GM19025 (cell line): ENCODE measurements at regions not wholly inside any gene's neighbourhood (a gene's known extent, or its start where the extent isn't known, plus 50 kb on each side); places are given as distances from the start of the nearest gene placed in this dataset.
"Not testable (repeated sequence)": the region's sequence is repeated elsewhere in the genome, so short reads cannot be mapped to it uniquely, and the experiment has no call there.

ENCODE experiments used
- ATAC-seq: cut with Tn5 transposase; IDR thresholded peaks from one replicate; pipeline ENCODE4 v1.9.1; 2021; ENCODE audit warnings: mild to moderate bottlenecking, low read depth, moderate library complexity; ENCODE audit not compliant: unreplicated experiment

GRCh38 chr5:12675959-12676358, 771.7 kb upstream of the CTNND2 start:
- no peak for ATAC-seq

GRCh38 chr5:12672141-12672540, 767.9 kb upstream of the CTNND2 start:
- no peak for ATAC-seq

- ATAC-seq, result no peak
These were observed 765.1 kb upstream of the CTNND2 start for GRCh38 chr5:12669326-12669725.

GRCh38 chr5:12668564-12668963, 764.3 kb upstream of the CTNND2 start:
- ATAC-seq, result no peak

- ATAC-seq, result not testable (repeated sequence)
These were observed 763.6 kb upstream of the CTNND2 start for GRCh38 chr5:12667818-12668217.

GRCh38 chr5:12665772-12666171, 761.5 kb upstream of the CTNND2 start:
- not testable (repeated sequence) for ATAC-seq

- ATAC-seq, result no peak
These were observed 758.5 kb upstream of the CTNND2 start for GRCh38 chr5:12662545-12663314.

- no peak for ATAC-seq
These were observed 757.5 kb upstream of the CTNND2 start for GRCh38 chr5:12661617-12662370.

- ATAC-seq, result not testable (repeated sequence)
These were observed 756.2 kb upstream of the CTNND2 start for GRCh38 chr5:12660279-12661107.

GRCh38 chr5:12659686-12660085, 755.4 kb upstream of the CTNND2 start:
- no peak for ATAC-seq

- ATAC-seq, result no peak
These were observed 754.7 kb upstream of the CTNND2 start for GRCh38 chr5:12658871-12659446.

- ATAC-seq, result not testable (repeated sequence)
These were observed 753.7 kb upstream of the CTNND2 start for GRCh38 chr5:12657914-12658474.

- ATAC-seq, result no peak
These were observed 751.4 kb upstream of the CTNND2 start for GRCh38 chr5:12655675-12656074.

- no peak for ATAC-seq
These were observed 748.0 kb upstream of the CTNND2 start for GRCh38 chr5:12652201-12652600.

GRCh38 chr5:12648558-12648957, 744.3 kb upstream of the CTNND2 start:
- ATAC-seq, result no peak

- no peak for ATAC-seq
These were observed 743.4 kb upstream of the CTNND2 start for GRCh38 chr5:12647613-12648012.

- ATAC-seq, result no peak
These were observed 741.3 kb upstream of the CTNND2 start for GRCh38 chr5:12645582-12645981.

- no peak for ATAC-seq
These were observed 732.0 kb upstream of the CTNND2 start for GRCh38 chr5:12636209-12636608.

- ATAC-seq, result no peak
These were observed 722.3 kb upstream of the CTNND2 start for GRCh38 chr5:12626556-12626955.

GRCh38 chr5:12625667-12626263, 721.5 kb upstream of the CTNND2 start:
- no peak for ATAC-seq
